Neural cell (in vitro differentiated cells): ENCODE measurements at regions not wholly inside any gene's neighbourhood (a gene's known extent, or its start where the extent isn't known, plus 50 kb on each side); places are given as distances from the start of the nearest gene placed in this dataset.

Experiments
- EP300 ChIP-seq: fragments of 450-650 bp; conservative IDR thresholded peaks from 2 replicates; pipeline ENCODE4 v1.6.1; 2014; ENCODE audit warnings: antibody characterized with exemption, mild to moderate bottlenecking, moderate library complexity; ENCODE audit not compliant: poor library complexity, severe bottlenecking
- EZH2 ChIP-seq: fragments of 200-600, 300-800 bp; shearing (Covaris generic), sonication (generic); IDR thresholded peaks from 2 replicates; pipeline ENCODE4 v1.6.1; 2014; ENCODE audit warnings: antibody characterized with exemption, low read length, borderline replicate concordance, mild to moderate bottlenecking; ENCODE audit not compliant: insufficient read depth, poor library complexity, severe bottlenecking
- POLR2AphosphoS5 ChIP-seq: IDR thresholded peaks from 2 replicates; pipeline ENCODE4 v1.6.1; 2012
- RAD21 ChIP-seq: fragments of 450-650 bp; conservative IDR thresholded peaks from 2 replicates; pipeline ENCODE4 v1.6.1; 2014; ENCODE audit warnings: antibody characterized with exemption, mild to moderate bottlenecking, moderate library complexity
- TAF1 ChIP-seq: IDR thresholded peaks from 2 replicates; pipeline ENCODE4 v1.6.1; 2012; ENCODE audit warnings: low read depth
- TF ChIP-seq, protein P1 (sequence below): fragments of 450-650 bp; IDR thresholded peaks from 2 replicates; pipeline ENCODE4 v1.5.1; 2014; ENCODE audit warnings: antibody characterized with exemption, mild to moderate bottlenecking, moderate library complexity; ENCODE audit not compliant: poor library complexity, severe bottlenecking
- TF ChIP-seq, protein P2 (sequence below): IDR thresholded peaks from 2 replicates; pipeline ENCODE4 v1.6.1; 2012; ENCODE audit warnings: borderline replicate concordance

DNA sequence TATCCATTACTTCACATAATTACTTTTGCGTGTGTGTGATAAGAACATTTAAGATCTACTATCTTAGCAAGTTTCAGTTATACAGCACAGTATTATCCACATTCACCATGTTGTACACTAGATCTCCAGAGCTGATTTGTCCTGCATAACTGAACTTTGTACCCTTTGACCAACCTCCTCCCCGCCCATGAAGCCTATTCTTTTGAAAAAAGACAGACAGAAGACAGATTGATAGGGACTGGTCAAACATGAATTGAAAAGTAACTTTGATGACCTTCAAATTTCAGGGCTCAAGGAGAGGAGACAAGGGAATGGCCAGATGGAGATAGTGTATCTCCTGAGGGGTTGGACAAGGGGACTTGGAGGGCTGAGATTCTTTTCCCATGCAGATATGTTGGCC is 96.3 kb downstream of the CMC2 start:
- TF ChIP-seq, protein P1, sequence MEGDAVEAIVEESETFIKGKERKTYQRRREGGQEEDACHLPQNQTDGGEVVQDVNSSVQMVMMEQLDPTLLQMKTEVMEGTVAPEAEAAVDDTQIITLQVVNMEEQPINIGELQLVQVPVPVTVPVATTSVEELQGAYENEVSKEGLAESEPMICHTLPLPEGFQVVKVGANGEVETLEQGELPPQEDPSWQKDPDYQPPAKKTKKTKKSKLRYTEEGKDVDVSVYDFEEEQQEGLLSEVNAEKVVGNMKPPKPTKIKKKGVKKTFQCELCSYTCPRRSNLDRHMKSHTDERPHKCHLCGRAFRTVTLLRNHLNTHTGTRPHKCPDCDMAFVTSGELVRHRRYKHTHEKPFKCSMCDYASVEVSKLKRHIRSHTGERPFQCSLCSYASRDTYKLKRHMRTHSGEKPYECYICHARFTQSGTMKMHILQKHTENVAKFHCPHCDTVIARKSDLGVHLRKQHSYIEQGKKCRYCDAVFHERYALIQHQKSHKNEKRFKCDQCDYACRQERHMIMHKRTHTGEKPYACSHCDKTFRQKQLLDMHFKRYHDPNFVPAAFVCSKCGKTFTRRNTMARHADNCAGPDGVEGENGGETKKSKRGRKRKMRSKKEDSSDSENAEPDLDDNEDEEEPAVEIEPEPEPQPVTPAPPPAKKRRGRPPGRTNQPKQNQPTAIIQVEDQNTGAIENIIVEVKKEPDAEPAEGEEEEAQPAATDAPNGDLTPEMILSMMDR = no peak
- TF ChIP-seq RAD21 = no peak
- no peak for TF ChIP-seq EZH2
- no peak for TF ChIP-seq EP300
- no peak for TF ChIP-seq TAF1
- TF ChIP-seq, protein P2, sequence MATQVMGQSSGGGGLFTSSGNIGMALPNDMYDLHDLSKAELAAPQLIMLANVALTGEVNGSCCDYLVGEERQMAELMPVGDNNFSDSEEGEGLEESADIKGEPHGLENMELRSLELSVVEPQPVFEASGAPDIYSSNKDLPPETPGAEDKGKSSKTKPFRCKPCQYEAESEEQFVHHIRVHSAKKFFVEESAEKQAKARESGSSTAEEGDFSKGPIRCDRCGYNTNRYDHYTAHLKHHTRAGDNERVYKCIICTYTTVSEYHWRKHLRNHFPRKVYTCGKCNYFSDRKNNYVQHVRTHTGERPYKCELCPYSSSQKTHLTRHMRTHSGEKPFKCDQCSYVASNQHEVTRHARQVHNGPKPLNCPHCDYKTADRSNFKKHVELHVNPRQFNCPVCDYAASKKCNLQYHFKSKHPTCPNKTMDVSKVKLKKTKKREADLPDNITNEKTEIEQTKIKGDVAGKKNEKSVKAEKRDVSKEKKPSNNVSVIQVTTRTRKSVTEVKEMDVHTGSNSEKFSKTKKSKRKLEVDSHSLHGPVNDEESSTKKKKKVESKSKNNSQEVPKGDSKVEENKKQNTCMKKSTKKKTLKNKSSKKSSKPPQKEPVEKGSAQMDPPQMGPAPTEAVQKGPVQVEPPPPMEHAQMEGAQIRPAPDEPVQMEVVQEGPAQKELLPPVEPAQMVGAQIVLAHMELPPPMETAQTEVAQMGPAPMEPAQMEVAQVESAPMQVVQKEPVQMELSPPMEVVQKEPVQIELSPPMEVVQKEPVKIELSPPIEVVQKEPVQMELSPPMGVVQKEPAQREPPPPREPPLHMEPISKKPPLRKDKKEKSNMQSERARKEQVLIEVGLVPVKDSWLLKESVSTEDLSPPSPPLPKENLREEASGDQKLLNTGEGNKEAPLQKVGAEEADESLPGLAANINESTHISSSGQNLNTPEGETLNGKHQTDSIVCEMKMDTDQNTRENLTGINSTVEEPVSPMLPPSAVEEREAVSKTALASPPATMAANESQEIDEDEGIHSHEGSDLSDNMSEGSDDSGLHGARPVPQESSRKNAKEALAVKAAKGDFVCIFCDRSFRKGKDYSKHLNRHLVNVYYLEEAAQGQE = no peak
- TF ChIP-seq POLR2AphosphoS5 = no peak
